Fibroblast of skin of left biceps (primary cell): ENCODE measurements at regions not wholly inside any gene's neighbourhood (a gene's known extent, or its start where the extent isn't known, plus 50 kb on each side); places are given as distances from the start of the nearest gene placed in this dataset.
A peak's percentile ranks its signal among the peaks of the same experiment; 100 is the strongest.
"Not testable (repeated sequence)": the region's sequence is repeated elsewhere in the genome, so short reads cannot be mapped to it uniquely, and the experiment has no call there.

Experiments used
- DNase-seq, 2 experiments: peaks; one replicate each; pipeline ENCODE4 v3.0.0-alpha.2; 2013; ENCODE audit warnings: low read depth in 2 of 2

- no peak for DNase-seq
Measured at GRCh38 chr9:71273613-71274012, 152.2 kb upstream of the TRPM3 start.

GRCh38 chr9:71271602-71272001 is 150.2 kb upstream of the TRPM3 start:
- no peak for DNase-seq

- DNase-seq: no peak
Measured at GRCh38 chr9:71270554-71270953, 149.1 kb upstream of the TRPM3 start.

- no peak for DNase-seq
Measured at GRCh38 chr9:71269859-71270258, 148.4 kb upstream of the TRPM3 start.

GRCh38 chr9:71268871-71269635 is 147.6 kb upstream of the TRPM3 start:
- no peak for DNase-seq

- DNase-seq: no peak
Measured at GRCh38 chr9:71263451-71263850, 142.0 kb upstream of the TRPM3 start.

- DNase-seq: not testable (repeated sequence)
Measured at GRCh38 chr9:71260419-71260818, 139.0 kb upstream of the TRPM3 start.

- DNase-seq: no peak
Measured at GRCh38 chr9:71254592-71255277, 133.3 kb upstream of the TRPM3 start.

- peak; percentile 13 to 23 for DNase-seq
Measured at GRCh38 chr9:71253011-71253410, 131.6 kb upstream of the TRPM3 start.

GRCh38 chr9:71250581-71250980 is 129.2 kb upstream of the TRPM3 start:
- DNase-seq: no peak

- peak; percentile 33 to 44 for DNase-seq
Measured at GRCh38 chr9:71249729-71250317, 128.4 kb upstream of the TRPM3 start.

- no peak for DNase-seq
Measured at GRCh38 chr9:71245651-71246050, 124.2 kb upstream of the TRPM3 start.

- no peak for DNase-seq
Measured at GRCh38 chr9:71243951-71244350, 122.5 kb upstream of the TRPM3 start.

GRCh38 chr9:71242081-71242480 is 120.7 kb upstream of the TRPM3 start:
- no peak for DNase-seq

GRCh38 chr9:71237051-71237450 is 115.6 kb upstream of the TRPM3 start:
- DNase-seq: no peak

- DNase-seq: no peak
Measured at GRCh38 chr9:71233646-71234045, 112.2 kb upstream of the TRPM3 start.

- peak in 1 of 2 experiments; percentile 2 for DNase-seq
Measured at GRCh38 chr9:71223953-71224538, 102.6 kb upstream of the TRPM3 start.

GRCh38 chr9:71218774-71219173 is 97.4 kb upstream of the TRPM3 start:
- DNase-seq: no peak

GRCh38 chr9:71213633-71214032 is 92.2 kb upstream of the TRPM3 start:
- DNase-seq: no peak

GRCh38 chr9:71210326-71210725 is 88.9 kb upstream of the TRPM3 start:
- DNase-seq: no peak

- DNase-seq: no peak
Measured at GRCh38 chr9:71209890-71210289, 88.5 kb upstream of the TRPM3 start.

GRCh38 chr9:71202931-71203330 is 81.5 kb upstream of the TRPM3 start:
- DNase-seq: no peak

- no peak for DNase-seq
Measured at GRCh38 chr9:71191708-71192107, 70.3 kb upstream of the TRPM3 start.
